ENCODE measurements at regions not wholly inside any gene's neighbourhood (a gene's known extent, or its start where the extent isn't known, plus 50 kb on each side); places are given as distances from the start of the nearest gene placed in this dataset.
"Not testable (repeated sequence)": the region's sequence is repeated elsewhere in the genome, so short reads cannot be mapped to it uniquely, and the experiment has no call there.

DNA sequence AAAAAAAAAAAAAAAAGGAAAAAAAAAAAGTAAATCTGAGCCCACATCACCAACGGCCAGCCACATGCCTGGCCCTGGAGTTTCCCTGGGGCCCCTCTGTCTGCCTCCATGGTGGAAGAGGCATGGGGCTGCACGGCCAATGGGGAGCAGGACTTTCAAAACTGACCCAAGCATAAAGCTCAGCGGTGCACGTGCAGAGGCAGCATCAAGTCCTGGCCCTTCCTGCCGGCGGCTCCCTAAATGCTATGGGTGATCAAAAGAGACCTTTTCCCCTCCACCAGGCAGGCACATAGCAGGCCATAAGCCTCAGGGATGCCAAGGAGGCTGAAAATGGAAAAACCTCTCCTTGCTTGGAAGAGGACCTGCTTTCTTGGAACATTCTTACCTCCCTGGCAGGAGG, 94.3 kb downstream of the OAT start:
- DNase-seq (ENCODE audit: low read depth): no peak

GRCh38 chr10:124323806-124324205, 94.9 kb downstream of the OAT start:
- no peak for DNase-seq (ENCODE audit: low read depth)

GRCh38 chr10:124323111-124323725, 95.5 kb downstream of the OAT start:
- no peak for DNase-seq (ENCODE audit: low read depth)

DNA sequence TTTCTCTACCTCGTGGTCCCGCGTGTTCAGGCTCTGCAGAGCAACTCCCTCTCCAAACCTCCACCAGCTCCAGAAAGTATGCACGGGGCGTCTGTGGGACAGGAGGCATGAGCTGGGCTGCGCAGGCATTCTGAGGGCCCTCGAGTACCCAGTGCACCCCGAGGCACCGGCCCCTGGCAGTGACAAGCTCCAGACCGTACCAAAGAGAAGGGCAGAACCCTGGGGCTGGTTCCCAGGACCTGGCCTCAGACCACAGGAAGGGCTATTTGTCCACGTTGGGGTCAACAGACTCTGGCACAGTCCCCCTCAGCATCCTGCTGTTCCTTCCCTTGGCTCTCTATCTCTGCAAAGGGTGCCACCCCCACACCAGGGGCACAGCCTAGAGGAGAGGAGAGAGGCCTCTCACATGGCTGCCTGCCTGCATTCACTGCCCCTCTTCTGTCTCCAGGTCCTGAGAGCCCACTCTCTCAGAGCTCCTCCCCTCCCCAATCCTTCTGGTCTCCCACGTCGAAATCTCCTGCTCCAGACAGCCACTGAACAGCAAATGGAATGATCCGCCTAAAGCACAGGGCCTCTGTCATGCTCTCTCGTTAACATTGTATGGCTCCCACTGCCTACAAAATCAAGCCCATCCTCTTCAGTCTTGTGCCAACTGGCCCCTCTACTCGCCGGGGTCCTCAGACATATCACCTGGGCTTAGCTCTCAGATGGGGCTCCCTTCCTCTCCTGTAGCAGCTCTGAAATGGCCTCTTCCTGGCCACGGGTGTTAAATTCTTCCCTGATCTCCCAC, 96.3 kb downstream of the OAT start:
- DNase-seq (ENCODE audit: low read depth): no peak

- DNase-seq (ENCODE audit: low read depth): no peak
Measured at GRCh38 chr10:124321433-124322089, 97.2 kb downstream of the OAT start.

DNA sequence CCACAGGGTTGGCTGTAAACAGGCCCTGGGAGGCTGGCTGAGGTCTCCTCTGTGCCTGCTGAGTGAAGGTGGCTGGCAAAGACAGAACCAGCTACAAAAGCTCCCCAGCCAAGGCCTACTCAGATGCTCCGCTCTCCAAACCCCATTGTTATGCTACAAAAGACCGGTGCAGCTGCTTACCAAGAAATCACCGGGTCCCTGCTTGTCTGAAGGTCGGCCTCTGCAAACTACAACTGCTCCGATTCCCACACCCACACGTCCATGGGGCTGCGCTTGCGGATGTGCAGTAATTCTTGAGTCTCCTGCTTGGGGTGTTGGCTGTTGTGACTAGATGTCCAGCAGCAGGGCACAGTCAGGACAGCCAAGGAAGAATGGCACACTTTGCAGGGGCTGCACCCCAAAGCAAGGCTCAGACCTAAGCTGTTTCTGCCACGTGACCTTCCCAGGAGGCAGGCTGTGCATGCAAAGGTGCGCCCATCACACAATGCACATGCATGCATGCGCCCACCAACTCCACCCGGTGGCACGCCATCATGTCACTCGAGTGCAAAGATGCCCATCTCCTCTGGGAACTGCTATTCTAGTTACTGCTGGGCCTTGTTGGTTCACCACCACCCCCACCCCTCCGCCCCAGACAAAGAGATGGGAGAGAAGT, 97.8 kb downstream of the OAT start:
- no peak for DNase-seq (ENCODE audit: low read depth)

GRCh38 chr10:124319926-124320391, 98.8 kb downstream of the OAT start:
- no peak for DNase-seq (ENCODE audit: low read depth)

DNA sequence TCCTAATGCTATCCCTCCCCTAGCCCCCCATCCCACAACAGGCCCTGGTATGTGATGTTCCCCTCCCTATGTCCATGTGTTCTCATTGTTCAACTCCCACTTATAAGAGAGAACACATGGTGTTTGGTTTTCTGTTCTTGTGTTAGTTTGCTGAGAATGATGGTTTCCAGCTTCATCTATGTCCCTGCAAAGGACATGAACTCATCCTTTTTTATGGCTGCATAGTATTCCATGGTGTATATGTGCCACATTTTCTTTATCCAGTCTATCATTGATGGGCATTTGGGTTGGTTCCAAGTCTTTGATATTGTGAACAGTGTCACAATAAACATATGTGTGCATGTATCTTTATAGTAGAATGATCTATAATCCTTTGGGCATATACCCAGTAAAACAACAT, 99.2 kb downstream of the OAT start:
- not testable (repeated sequence) for DNase-seq (ENCODE audit: low read depth)

- DNase-seq (ENCODE audit: low read depth): no peak
Measured at GRCh38 chr10:124318811-124319210, 99.9 kb downstream of the OAT start.

DNA sequence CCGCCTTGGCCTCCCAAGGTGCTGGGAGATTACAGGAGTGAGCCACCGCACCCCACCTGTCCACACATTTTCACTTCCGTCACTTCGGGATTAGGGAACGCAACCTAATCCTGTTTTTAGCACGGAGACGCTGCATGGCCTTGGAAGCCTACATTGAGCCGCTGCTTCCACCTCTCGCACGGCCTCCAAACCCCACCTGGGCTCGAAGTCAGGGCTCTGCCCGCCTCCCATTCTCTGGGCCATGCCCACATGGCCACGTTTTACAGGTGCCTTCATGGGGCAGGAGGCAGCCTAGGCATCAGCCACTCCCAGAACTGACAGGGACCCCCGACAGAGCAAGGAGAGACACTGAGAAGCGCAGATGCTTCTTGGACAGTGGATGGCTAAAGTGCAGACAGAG, 100.6 kb downstream of the OAT start:
- no peak for DNase-seq (ENCODE audit: low read depth)

DNA sequence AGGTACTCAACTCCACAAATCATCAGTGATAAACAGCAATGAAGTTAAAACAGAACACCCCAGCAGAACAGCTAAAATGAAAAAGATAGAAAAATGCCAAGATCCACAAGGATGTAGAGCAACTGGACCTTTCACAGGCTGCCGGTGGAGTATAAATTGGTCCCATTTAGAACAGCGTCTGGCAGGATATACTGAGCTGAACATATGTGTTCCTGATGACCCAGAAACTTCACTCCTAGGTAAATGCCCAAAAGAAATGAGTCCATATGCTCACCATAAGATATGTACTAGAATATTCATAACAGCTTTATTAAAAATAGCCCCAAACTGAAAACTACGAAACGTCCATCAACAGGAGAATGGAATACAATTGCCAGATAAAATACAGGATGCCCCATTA, 102.4 kb downstream of the OAT start:
- DNase-seq (ENCODE audit: low read depth): no peak

- DNase-seq (ENCODE audit: low read depth): no peak
Measured at GRCh38 chr10:124315591-124316270, 103.0 kb downstream of the OAT start.

GRCh38 chr10:124313374-124313773, 105.3 kb downstream of the OAT start:
- DNase-seq (ENCODE audit: low read depth): no peak

DNA sequence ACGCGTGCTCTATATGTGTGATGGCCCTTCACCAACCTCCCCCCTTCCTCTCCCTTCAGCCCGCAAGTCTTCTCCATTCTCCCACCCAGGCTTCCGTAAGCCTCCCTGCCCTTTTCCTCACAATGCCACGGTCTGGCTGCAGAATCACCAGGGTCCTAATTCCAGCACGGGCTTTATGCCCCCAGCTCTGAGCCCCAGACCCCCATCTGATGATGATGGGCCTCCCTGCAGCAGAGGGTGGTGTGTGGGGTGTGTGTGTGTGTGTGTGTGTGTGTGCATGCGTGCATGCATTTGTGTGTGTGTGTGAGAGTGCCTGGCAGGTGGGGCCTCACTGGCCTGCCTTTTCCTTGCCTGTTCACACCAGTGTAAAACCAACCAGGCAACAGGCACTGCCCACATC, 109.9 kb downstream of the OAT start:
- no peak for DNase-seq (ENCODE audit: low read depth)

DNA sequence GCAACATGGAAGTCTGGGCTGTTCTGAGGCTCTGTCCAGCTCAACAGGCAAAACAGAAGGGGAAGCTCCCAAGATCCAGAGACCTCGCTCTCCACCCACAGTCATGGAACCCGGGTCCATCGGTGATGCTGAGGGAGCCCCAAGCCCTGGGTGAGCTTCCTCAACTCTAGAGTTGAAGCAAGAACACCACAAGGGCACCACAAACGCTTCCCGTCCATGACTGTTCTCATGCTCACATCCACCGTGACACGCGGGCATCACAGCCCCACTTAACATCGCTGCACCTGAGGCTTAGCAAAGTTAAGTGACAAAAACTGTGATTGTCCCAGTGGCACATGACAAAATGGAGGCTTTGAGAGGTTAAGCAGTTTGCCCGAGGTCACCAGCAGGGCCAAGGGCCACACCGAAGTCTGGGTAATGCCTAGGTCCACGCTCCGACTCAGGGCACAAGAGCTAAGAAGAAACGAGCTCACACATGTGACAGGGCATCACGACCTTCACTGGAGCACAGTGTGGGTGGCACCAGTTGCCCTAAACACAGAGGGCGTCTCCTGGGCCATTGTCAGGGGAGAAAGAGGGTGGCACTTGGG, 110.6 kb downstream of the OAT start:
- no peak for DNase-seq (ENCODE audit: low read depth)

- no peak for DNase-seq (ENCODE audit: low read depth)
Measured at GRCh38 chr10:124307591-124307990, 111.1 kb downstream of the OAT start.

- DNase-seq (ENCODE audit: low read depth): no peak
Measured at GRCh38 chr10:124306922-124307371, 111.8 kb downstream of the OAT start.

DNA sequence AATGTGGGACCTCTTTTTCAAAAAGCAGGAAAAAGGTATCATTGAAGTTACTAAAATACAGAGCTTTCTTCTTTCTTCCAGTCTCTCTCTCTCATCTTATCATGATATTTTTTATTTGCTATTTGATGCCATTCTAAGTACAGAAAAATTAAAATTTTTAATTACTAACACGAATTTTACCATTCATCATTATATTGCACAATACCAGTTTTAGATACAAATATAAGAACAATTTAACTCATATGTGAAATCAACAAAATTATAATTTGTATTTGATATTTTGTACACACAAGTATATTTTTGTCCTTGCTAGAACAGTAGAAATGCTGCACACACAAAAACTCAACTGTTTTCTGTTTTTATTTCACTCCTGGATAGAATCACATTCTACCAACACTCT, 112.2 kb downstream of the OAT start:
- DNase-seq (ENCODE audit: low read depth): no peak

DNA sequence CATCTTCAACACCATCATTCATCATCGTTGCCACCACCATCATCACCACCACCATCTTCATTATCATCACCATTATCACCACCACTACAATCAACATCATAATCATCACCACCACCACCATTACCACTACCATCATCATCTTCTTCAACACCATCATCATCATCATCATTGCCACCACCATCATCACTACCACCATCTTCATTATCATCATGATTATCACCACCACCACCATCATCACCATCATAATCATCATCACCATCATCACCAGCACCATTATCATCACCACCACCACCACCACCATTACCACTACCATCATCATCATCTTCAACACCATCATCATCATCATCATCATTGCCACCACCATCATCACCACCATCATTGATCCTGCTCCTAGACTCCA, 112.7 kb downstream of the OAT start:
- no peak for DNase-seq (ENCODE audit: low read depth)

DNA sequence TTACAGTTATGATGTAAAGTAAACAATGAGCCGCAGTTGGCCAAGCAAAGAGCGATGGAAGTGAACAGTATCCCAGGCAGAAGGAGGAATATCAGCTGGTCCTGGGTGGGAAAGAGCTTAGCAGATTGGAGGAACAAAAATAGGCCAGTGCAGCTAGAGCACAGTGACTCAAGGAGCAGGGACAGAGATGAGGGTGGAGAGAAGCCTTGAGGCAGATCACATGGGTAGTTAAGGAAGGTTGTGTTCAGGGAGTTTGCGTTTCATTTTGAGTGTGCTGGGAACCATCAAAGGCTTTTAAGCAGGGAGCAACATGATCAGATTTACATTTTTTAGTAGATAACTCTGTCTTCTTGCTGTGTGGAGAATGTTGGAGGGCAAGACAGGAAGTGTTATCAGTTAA, 113.6 kb downstream of the OAT start:
- no peak for DNase-seq (ENCODE audit: low read depth)

- DNase-seq (ENCODE audit: low read depth): no peak
Measured at GRCh38 chr10:124303662-124304418, 114.9 kb downstream of the OAT start.
